Left ventricle myocardium inferior (tissue), 1 donor: ENCODE measurements at regions not wholly inside any gene's neighbourhood (a gene's known extent, or its start where the extent isn't known, plus 50 kb on each side); places are given as distances from the start of the nearest gene placed in this dataset.
"Not testable (repeated sequence)": the region's sequence is repeated elsewhere in the genome, so short reads cannot be mapped to it uniquely, and the experiment has no call there.

ENCODE experiments used
- DNase-seq: peaks from one replicate; pipeline ENCODE4 v3.0.0-alpha.2; 2020
- H3K27ac ChIP-seq: fragments of 200-600 bp; replicated peaks from 2 replicates; pipeline ENCODE4 v1.8.0; 2021
- H3K27me3 ChIP-seq: fragments of 200-600 bp; 2 replicates; pipeline ENCODE4 v1.8.0; 2021; ENCODE audit warnings: low read depth
- H3K36me3 ChIP-seq: fragments of 200-600 bp; 2 replicates; pipeline ENCODE4 v1.8.0; 2021
- H3K4me1 ChIP-seq: fragments of 200-600 bp; 2 replicates; pipeline ENCODE4 v1.8.0; 2021
- H3K4me3 ChIP-seq: fragments of 200-600 bp; 2 replicates; pipeline ENCODE4 v1.8.0; 2021; ENCODE audit warnings: mild to moderate bottlenecking, moderate library complexity
- H3K9me3 ChIP-seq: fragments of 200-600 bp; replicated peaks from 2 replicates; pipeline ENCODE4 v1.8.0; 2021
- intact Hi-C: fragments of 100-400 bp; cut with micrococcal nuclease; formaldehyde crosslinking; loops from one replicate; pipeline ENCODE4 v1.11.0; 2022
- TF ChIP-seq, protein P1 (sequence below): fragments of 200-600 bp; IDR thresholded peaks from 2 replicates; pipeline ENCODE4 v1.8.0; 2021; ENCODE audit warnings: antibody characterized with exemption, mild to moderate bottlenecking, borderline replicate concordance
- donor health status: DM: no; HTN: yes; CAD: no; lungs with severe emphysema.

GRCh38 chr3:87968668-87969067 lies 90.1 kb downstream of the CGGBP1 start:
- Histone ChIP-seq H3K4me3 (no peak overlapping the region), H3K36me3 (no peaks in the 10 kb centered on the region), H3K27me3 (no peaks in the 10 kb centered on the region), H3K27ac (no peak overlapping the region), H3K9me3 (no peaks in the 10 kb centered on the region), H3K4me1 (no peaks in the 10 kb centered on the region)
- DNase-seq, result no peak
- intact Hi-C loops, result no loop called here
- TF ChIP-seq, protein P1, sequence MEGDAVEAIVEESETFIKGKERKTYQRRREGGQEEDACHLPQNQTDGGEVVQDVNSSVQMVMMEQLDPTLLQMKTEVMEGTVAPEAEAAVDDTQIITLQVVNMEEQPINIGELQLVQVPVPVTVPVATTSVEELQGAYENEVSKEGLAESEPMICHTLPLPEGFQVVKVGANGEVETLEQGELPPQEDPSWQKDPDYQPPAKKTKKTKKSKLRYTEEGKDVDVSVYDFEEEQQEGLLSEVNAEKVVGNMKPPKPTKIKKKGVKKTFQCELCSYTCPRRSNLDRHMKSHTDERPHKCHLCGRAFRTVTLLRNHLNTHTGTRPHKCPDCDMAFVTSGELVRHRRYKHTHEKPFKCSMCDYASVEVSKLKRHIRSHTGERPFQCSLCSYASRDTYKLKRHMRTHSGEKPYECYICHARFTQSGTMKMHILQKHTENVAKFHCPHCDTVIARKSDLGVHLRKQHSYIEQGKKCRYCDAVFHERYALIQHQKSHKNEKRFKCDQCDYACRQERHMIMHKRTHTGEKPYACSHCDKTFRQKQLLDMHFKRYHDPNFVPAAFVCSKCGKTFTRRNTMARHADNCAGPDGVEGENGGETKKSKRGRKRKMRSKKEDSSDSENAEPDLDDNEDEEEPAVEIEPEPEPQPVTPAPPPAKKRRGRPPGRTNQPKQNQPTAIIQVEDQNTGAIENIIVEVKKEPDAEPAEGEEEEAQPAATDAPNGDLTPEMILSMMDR, result no peak

- intact Hi-C loops, result no loop called here
- no peak for DNase-seq
- H3K4me1 ChIP-seq, result no peaks in the 10 kb centered on the region
- TF ChIP-seq, protein P1, result no peak
- H3K4me3 ChIP-seq, result no peak overlapping the region
- H3K27ac ChIP-seq, result no peak overlapping the region
- H3K36me3 ChIP-seq, result no peaks in the 10 kb centered on the region
- no peaks in the 10 kb centered on the region for H3K9me3 ChIP-seq
- no peaks in the 10 kb centered on the region for H3K27me3 ChIP-seq
Measured at GRCh38 chr3:87958289-87958688, 100.5 kb downstream of the CGGBP1 start.

GRCh38 chr3:87957575-87957974 lies 101.2 kb downstream of the CGGBP1 start:
- intact Hi-C loops, result no loop called here
- Histone ChIP-seq H3K27me3 (no peaks in the 10 kb centered on the region), H3K4me3 (no peak overlapping the region), H3K4me1 (no peaks in the 10 kb centered on the region), H3K27ac (no peak overlapping the region), H3K36me3 (no peaks in the 10 kb centered on the region), H3K9me3 (no peaks in the 10 kb centered on the region)
- TF ChIP-seq, protein P1, result no peak
- DNase-seq, result no peak

GRCh38 chr3:87949879-87950208 lies 109.0 kb downstream of the CGGBP1 start:
- no peak overlapping the region for H3K4me3 ChIP-seq
- H3K27ac ChIP-seq, result no peak overlapping the region
- intact Hi-C loops, result no loop called here
- TF ChIP-seq, protein P1, result no peak
- H3K4me1 ChIP-seq, result no peaks in the 10 kb centered on the region
- no peak for DNase-seq
- H3K36me3 ChIP-seq, result no peaks in the 10 kb centered on the region
- H3K27me3 ChIP-seq, result no peaks in the 10 kb centered on the region
- no peaks in the 10 kb centered on the region for H3K9me3 ChIP-seq

GRCh38 chr3:87949189-87949878 lies 109.5 kb downstream of the CGGBP1 start:
- intact Hi-C loops, result no loop called here
- no peak for DNase-seq
- Histone ChIP-seq H3K4me1 (no peaks in the 10 kb centered on the region), H3K4me3 (no peak overlapping the region), H3K27me3 (no peaks in the 10 kb centered on the region), H3K27ac (no peak overlapping the region), H3K9me3 (no peaks in the 10 kb centered on the region), H3K36me3 (no peaks in the 10 kb centered on the region)
- TF ChIP-seq, protein P1, result no peak

DNA sequence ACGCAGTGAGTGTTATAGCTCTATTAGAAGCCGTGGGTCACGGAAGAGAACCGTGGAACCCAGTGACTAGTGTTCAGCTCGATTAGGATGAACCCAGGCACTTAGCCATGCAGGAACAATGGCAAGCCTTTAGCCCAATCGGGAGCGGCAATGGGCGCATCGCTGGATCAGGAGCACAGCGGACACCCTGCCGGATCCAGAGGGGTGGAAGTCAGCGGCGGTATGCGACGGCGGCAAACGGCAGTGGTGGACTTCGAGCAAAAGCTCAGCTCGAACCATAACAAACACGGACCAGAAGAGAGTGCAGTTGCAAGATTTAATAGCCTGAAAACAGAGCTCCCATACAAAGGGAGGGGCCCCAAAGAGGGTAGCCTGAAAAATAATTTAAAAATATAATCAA lies 112.8 kb downstream of the CGGBP1 start:
- H3K36me3 ChIP-seq, H3K27ac ChIP-seq, intact Hi-C loops, H3K9me3 ChIP-seq, H3K27me3 ChIP-seq, H3K4me1 ChIP-seq, H3K4me3 ChIP-seq, DNase-seq: not testable (repeated sequence)

DNA sequence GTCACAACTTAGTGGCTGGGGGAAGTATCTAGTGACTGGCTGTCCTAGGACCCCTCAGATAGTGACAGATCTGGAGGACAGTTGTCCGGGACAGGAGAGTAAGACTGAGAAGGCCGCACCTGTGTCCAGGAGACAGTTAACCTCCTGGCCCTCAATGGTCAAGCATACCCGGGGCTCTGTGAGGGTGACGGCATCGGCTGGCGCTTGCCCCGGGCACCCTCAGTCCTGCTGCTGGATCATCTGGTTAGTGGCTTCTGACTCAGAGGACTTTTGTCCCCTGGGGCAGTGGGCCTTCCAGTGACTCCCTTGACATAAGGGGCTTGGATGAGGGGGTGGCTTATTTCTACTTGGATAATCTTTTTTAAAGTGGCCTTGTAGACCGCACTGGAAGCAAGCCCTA lies 116.5 kb downstream of the CGGBP1 start:
- H3K4me1 ChIP-seq, intact Hi-C loops, H3K36me3 ChIP-seq, H3K27me3 ChIP-seq, H3K4me3 ChIP-seq, H3K27ac ChIP-seq, DNase-seq: not testable (repeated sequence)
- H3K9me3 ChIP-seq, result peaks cover 31% of the 10 kb centered on the region
